OCI-LY7 (cell line): ENCODE measurements at regions not wholly inside any gene's neighbourhood (a gene's known extent, or its start where the extent isn't known, plus 50 kb on each side); places are given as distances from the start of the nearest gene placed in this dataset.

Experiments
- CTCF ChIP-seq: fragments of 200-600 bp; sonication (generic); conservative IDR thresholded peaks from 2 replicates; pipeline ENCODE4 v1.5.1; 2014; ENCODE audit warnings: mild to moderate bottlenecking, antibody characterized with exemption, low read length, moderate library complexity, mixed read lengths
- EZH2phosphoT487 ChIP-seq: fragments of 200-600 bp; sonication (generic); IDR thresholded peaks from 2 replicates; pipeline ENCODE4 v1.6.1; 2018; ENCODE audit warnings: low read depth, borderline replicate concordance, mild to moderate bottlenecking, mixed run types, antibody characterized with exemption, low read length, moderate library complexity, mixed read lengths

DNA sequence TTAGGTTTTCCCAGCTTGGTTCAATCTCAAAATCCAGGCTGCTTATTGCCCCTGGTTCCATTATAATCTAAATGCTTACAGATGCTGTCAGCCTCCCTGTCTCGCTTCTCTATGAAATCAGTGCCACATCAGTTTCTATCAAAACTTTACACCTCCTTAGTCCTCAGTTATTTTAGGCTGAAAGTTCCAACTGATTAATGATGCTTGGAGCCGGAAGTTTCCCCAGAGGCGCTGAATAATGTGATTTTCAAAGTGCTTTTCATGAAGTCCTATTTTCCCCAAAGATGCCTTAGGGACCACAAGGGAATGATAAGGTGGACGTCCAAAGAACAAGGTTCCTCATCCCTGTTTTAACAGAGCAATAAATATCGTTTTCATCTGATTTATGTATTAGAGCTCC is 262.4 kb upstream of the RMST start:
- TF ChIP-seq CTCF, result no peak
- TF ChIP-seq EZH2phosphoT487, result no peak
